Endodermal cell (in vitro differentiated cells): ENCODE measurements at regions not wholly inside any gene's neighbourhood (a gene's known extent, or its start where the extent isn't known, plus 50 kb on each side); places are given as distances from the start of the nearest gene placed in this dataset.

Experiments
- DNase-seq: peaks from one replicate; pipeline ENCODE4 v3.0.0-alpha.2; 2017
- H3K27ac ChIP-seq: 2 replicates; pipeline ENCODE4 v1.5.1; 2013; ENCODE audit warnings: mild to moderate bottlenecking, low read depth, low read length, moderate library complexity
- H3K27me3 ChIP-seq: 2 replicates; pipeline ENCODE4 v1.6.1; 2013; ENCODE audit warnings: mild to moderate bottlenecking, low read length, moderate library complexity; ENCODE audit not compliant: insufficient read depth, control insufficient read depth, poor library complexity, severe bottlenecking
- H3K36me3 ChIP-seq: 2 replicates; pipeline ENCODE4 v1.7.0; 2013; ENCODE audit warnings: mild to moderate bottlenecking, low read length, moderate library complexity; ENCODE audit not compliant: control insufficient read depth, insufficient read depth
- H3K4me1 ChIP-seq: one replicate; pipeline ENCODE4 v1.7.0; 2013; ENCODE audit warnings: low read length; ENCODE audit not compliant: control insufficient read depth, insufficient read depth
- H3K4me3 ChIP-seq: 2 replicates; pipeline ENCODE4 v1.5.1; 2013; ENCODE audit warnings: mild to moderate bottlenecking, low read length, moderate library complexity
- H3K9ac ChIP-seq: 2 replicates; pipeline ENCODE4 v1.6.1; 2013; ENCODE audit warnings: mild to moderate bottlenecking, low read length, moderate library complexity; ENCODE audit not compliant: poor library complexity, severe bottlenecking; ENCODE audit errors: extremely low read depth
- H3K9me3 ChIP-seq: 2 replicates; pipeline ENCODE4 v1.6.1; 2013; ENCODE audit warnings: mild to moderate bottlenecking, low read length, moderate library complexity; ENCODE audit not compliant: control insufficient read depth
- H3K27ac Mint-ChIP-seq: 2 replicates; pipeline ENCODE4 v1.8.0; 2020; ENCODE audit warnings: mixed read lengths
- H3K27me3 Mint-ChIP-seq: 2 replicates; pipeline ENCODE4 v1.8.0; 2021; ENCODE audit warnings: mild to moderate bottlenecking, mixed read lengths; ENCODE audit not compliant: insufficient read depth
- H3K36me3 Mint-ChIP-seq: 2 replicates; pipeline ENCODE4 v1.8.0; 2020; ENCODE audit warnings: low read depth, mixed read lengths
- H3K4me1 Mint-ChIP-seq: 2 replicates; pipeline ENCODE4 v1.8.0; 2020; ENCODE audit warnings: mixed read lengths
- H3K4me3 Mint-ChIP-seq: 2 replicates; pipeline ENCODE4 v1.8.0; 2020; ENCODE audit warnings: mild to moderate bottlenecking, moderate library complexity, mixed read lengths
- H3K9me3 Mint-ChIP-seq: 2 replicates; pipeline ENCODE4 v1.8.0; 2020; ENCODE audit warnings: mild to moderate bottlenecking, mixed read lengths
- CTCF ChIP-seq: fragments of 200-600 bp; sonication (generic); conservative IDR thresholded peaks from 2 replicates; pipeline ENCODE4 v1.5.0; 2021; ENCODE audit warnings: antibody characterized with exemption, mild to moderate bottlenecking
- WGBS, 2 experiments: methylation state at CpG; one replicate each; pipeline versions ENCODE4 v1.1.5 to v1.1.7; 2013; ENCODE audit warnings: missing lambda C conversion rate in 2 of 2, mixed read lengths in 1 of 2; ENCODE audit not compliant: insufficient coverage in 1 of 2, insufficient read length in 1 of 2; 5-methylcytosine and 5-hydroxymethylcytosine counted together

- Histone ChIP-seq H3K9me3 (no peaks in the 10 kb centered on the region), H3K27ac (no peak overlapping the region), H3K4me1 (peaks cover 6% of the 10 kb centered on the region), H3K4me3 (no peak overlapping the region), H3K9ac (no peak overlapping the region), H3K36me3 (no peaks in the 10 kb centered on the region), H3K27me3 (no peaks in the 10 kb centered on the region)
- no peak for TF ChIP-seq CTCF
- no peak overlapping the region for H3K4me3 Mint-ChIP-seq
- no peaks in the 10 kb centered on the region for H3K9me3 Mint-ChIP-seq
- H3K27me3 Mint-ChIP-seq = no peaks in the 10 kb centered on the region
- no peak overlapping the region for H3K27ac Mint-ChIP-seq
- peaks cover 28% of the 10 kb centered on the region for H3K4me1 Mint-ChIP-seq
- WGBS, 2 experiments = 58 to 86% methylated on average over 1 to 2 of the region's 2 CpGs
- H3K36me3 Mint-ChIP-seq = no peaks in the 10 kb centered on the region
- DNase-seq = no peak
These were observed 1222.1 kb downstream of the OTOL1 start for GRCh38 chr3:162718697-162719096.

GRCh38 chr3:162719684-162720341 is 1223.2 kb downstream of the OTOL1 start:
- H3K4me3 Mint-ChIP-seq = no peak overlapping the region
- H3K9me3 ChIP-seq = no peaks in the 10 kb centered on the region
- H3K4me1 Mint-ChIP-seq = peaks cover 28% of the 10 kb centered on the region
- no peak overlapping the region for H3K27ac Mint-ChIP-seq
- no peak overlapping the region for H3K27ac ChIP-seq
- no peaks in the 10 kb centered on the region for H3K36me3 Mint-ChIP-seq
- H3K27me3 ChIP-seq = no peaks in the 10 kb centered on the region
- DNase-seq = no peak
- no peak overlapping the region for H3K9ac ChIP-seq
- no peak for TF ChIP-seq CTCF
- H3K27me3 Mint-ChIP-seq = no peaks in the 10 kb centered on the region
- no peaks in the 10 kb centered on the region for H3K9me3 Mint-ChIP-seq
- no peak overlapping the region for H3K4me3 ChIP-seq
- H3K4me1 ChIP-seq = peaks cover 6% of the 10 kb centered on the region
- no peaks in the 10 kb centered on the region for H3K36me3 ChIP-seq

- Histone ChIP-seq H3K27ac (peak overlapping the region; percentile 9), H3K4me3 (no peak overlapping the region), H3K36me3 (no peaks in the 10 kb centered on the region), H3K9ac (no peak overlapping the region), H3K4me1 (peaks cover 6% of the 10 kb centered on the region), H3K9me3 (no peaks in the 10 kb centered on the region), H3K27me3 (no peaks in the 10 kb centered on the region)
- H3K4me1 Mint-ChIP-seq = peaks cover 33% of the 10 kb centered on the region
- peaks cover 3% of the 10 kb centered on the region for H3K9me3 Mint-ChIP-seq
- TF ChIP-seq CTCF = no peak
- DNase-seq = no peak
- H3K27ac Mint-ChIP-seq = peak overlapping the region; percentile 89
- 18% methylated on average over 1 of the region's 1 CpG; no CpG with 5 or more reads in 1 of the 2 experiments for WGBS, 2 experiments
- H3K4me3 Mint-ChIP-seq = peak overlapping the region; percentile 15
- H3K36me3 Mint-ChIP-seq = no peaks in the 10 kb centered on the region
- H3K27me3 Mint-ChIP-seq = no peaks in the 10 kb centered on the region
These were observed 1225.1 kb downstream of the OTOL1 start for GRCh38 chr3:162721736-162722135.
